Vagina (tissue), 2 donors: ENCODE measurements at regions not wholly inside any gene's neighbourhood (a gene's known extent, or its start where the extent isn't known, plus 50 kb on each side); places are given as distances from the start of the nearest gene placed in this dataset.

ENCODE experiments used
- DNase-seq, 2 donors: peaks; one replicate each; pipeline ENCODE4 v3.0.0-alpha.2; 2017; ENCODE audit errors: extremely low spot score in 2 of 2
- H3K27ac ChIP-seq: fragments of 200-600 bp; sonication (generic); one replicate; pipeline ENCODE4 v1.5.1; 2019
- H3K27me3 ChIP-seq: fragments of 200-600 bp; sonication (generic); one replicate; pipeline ENCODE4 v1.5.1; 2019
- H3K36me3 ChIP-seq, 2 donors: fragments of 200-600 bp; sonication (generic); one replicate each; pipeline ENCODE4 v1.5.1; 2017 to 2019
- H3K4me1 ChIP-seq: fragments of 200-600 bp; sonication (generic); one replicate; pipeline ENCODE4 v1.5.1; 2019
- H3K4me3 ChIP-seq, 2 donors: fragments of 200-600 bp; sonication (generic); 1 replicate in 1 of 2; 2 replicates in 1 of 2; pipeline ENCODE4 v1.5.1; 2016 to 2019
- H3K9me3 ChIP-seq: fragments of 200-600 bp; sonication (generic); one replicate; pipeline ENCODE4 v1.5.1; 2019
- POLR2A ChIP-seq, 2 donors: fragments of 450-650 bp; IDR thresholded peaks; one replicate each; pipeline ENCODE4 v1.6.1; 2017; ENCODE audit warnings: antibody characterized with exemption in 2 of 2, mild to moderate bottlenecking in 2 of 2, moderate library complexity in 2 of 2
- POLR2AphosphoS5 ChIP-seq, 2 donors: sonication (generic); formaldehyde crosslinking; IDR thresholded peaks; one replicate each; pipeline ENCODE4 v1.9.0; 2017; ENCODE audit warnings: antibody characterized with exemption in 2 of 2, mild to moderate bottlenecking in 2 of 2, low read depth in 1 of 2; ENCODE audit not compliant: insufficient read depth in 1 of 2
- intact Hi-C: fragments of 100-400 bp; cut with DNase I; formaldehyde crosslinking; loops from one replicate; pipeline ENCODE4 v1.15.1; 2023
- TF ChIP-seq, protein P1 (sequence below), 3 experiments: fragments of 450-650 bp in 2 of 3; fragments of 200-600 bp in 1 of 3; sonication (generic) in 1 of 3; IDR thresholded peaks; one replicate each; pipeline ENCODE4 v1.5.1; 2017 to 2019; ENCODE audit warnings: antibody characterized with exemption in 3 of 3, mild to moderate bottlenecking in 2 of 3, moderate library complexity in 2 of 3

DNA sequence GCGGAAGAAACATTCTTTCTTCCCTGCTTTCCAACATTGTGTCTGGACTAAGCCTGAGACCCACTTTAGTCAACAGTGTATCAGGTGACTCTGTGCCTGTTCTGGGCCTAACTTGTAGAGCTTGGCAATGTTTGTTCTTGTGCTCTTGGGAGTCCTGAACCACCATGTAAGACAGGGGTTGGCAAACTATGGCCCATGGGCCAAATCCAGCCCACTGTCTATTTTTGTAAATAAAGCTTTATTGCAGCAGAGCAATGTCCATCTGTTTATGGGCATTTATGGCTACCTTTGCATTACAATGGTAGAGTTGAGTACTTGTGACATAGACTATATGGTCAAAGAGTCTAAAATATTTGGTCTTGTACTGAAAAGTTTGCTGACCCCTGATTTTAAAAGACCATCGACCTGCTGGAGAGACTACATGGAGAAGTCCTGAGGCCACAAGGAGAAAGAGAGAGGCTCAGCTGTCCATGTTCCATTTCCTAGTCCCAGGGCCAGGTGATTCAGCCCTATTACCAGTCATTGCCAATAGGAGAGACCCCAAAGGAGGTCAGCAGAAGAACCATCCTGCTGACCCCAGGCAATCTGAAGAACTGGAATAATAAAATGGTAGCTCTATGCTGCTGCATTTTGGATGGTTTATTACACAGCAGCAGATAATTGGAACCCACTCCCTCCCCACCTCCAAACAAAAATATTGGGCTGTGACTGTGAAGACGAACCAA is 211.3 kb downstream of the AUH start:
- H3K9me3 ChIP-seq = no peaks in the 10 kb centered on the region
- no peaks in the 10 kb centered on the region for H3K27me3 ChIP-seq
- H3K4me3 ChIP-seq = no peak overlapping the region
- intact Hi-C loops = no loop called here
- no peaks in the 10 kb centered on the region for H3K4me1 ChIP-seq
- TF ChIP-seq, protein P1, sequence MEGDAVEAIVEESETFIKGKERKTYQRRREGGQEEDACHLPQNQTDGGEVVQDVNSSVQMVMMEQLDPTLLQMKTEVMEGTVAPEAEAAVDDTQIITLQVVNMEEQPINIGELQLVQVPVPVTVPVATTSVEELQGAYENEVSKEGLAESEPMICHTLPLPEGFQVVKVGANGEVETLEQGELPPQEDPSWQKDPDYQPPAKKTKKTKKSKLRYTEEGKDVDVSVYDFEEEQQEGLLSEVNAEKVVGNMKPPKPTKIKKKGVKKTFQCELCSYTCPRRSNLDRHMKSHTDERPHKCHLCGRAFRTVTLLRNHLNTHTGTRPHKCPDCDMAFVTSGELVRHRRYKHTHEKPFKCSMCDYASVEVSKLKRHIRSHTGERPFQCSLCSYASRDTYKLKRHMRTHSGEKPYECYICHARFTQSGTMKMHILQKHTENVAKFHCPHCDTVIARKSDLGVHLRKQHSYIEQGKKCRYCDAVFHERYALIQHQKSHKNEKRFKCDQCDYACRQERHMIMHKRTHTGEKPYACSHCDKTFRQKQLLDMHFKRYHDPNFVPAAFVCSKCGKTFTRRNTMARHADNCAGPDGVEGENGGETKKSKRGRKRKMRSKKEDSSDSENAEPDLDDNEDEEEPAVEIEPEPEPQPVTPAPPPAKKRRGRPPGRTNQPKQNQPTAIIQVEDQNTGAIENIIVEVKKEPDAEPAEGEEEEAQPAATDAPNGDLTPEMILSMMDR (IDR thresholded peaks at IDR 0.05) = no peak
- TF ChIP-seq POLR2A (IDR thresholded peaks at IDR 0.05) = no peak
- no peak for TF ChIP-seq POLR2AphosphoS5 (IDR thresholded peaks at IDR 0.05; ENCODE audit: insufficient read depth in 1 of 2, low read depth in 1 of 2)
- peak overlapping the region; percentile 28 for H3K27ac ChIP-seq
- no peaks in the 10 kb centered on the region for H3K36me3 ChIP-seq
- DNase-seq = peak in 1 of 2 donors; percentile 42

- H3K27ac ChIP-seq = peak overlapping the region; percentile 28
- peak; percentile 29 to 60 for TF ChIP-seq POLR2AphosphoS5 (IDR thresholded peaks at IDR 0.05; ENCODE audit: insufficient read depth in 1 of 2, low read depth in 1 of 2)
- TF ChIP-seq, protein P1 (IDR thresholded peaks at IDR 0.05) = no peak
Observed at GRCh38 chr9:91150998-91151717, 210.6 kb downstream of the AUH start.

GRCh38 chr9:91151718-91152095 is 210.0 kb downstream of the AUH start:
- TF ChIP-seq, protein P1 (IDR thresholded peaks at IDR 0.05) = no peak
- TF ChIP-seq POLR2AphosphoS5 (IDR thresholded peaks at IDR 0.05; ENCODE audit: insufficient read depth in 1 of 2, low read depth in 1 of 2) (no peak), POLR2A (IDR thresholded peaks at IDR 0.05) (no peak)
- no peak for DNase-seq
- no peaks in the 10 kb centered on the region for H3K36me3 ChIP-seq
- no peaks in the 10 kb centered on the region for H3K9me3 ChIP-seq
- no peak overlapping the region for H3K4me3 ChIP-seq
- H3K27ac ChIP-seq = peak overlapping the region; percentile 5
- H3K4me1 ChIP-seq = no peaks in the 10 kb centered on the region
- intact Hi-C loops = no loop called here
- no peaks in the 10 kb centered on the region for H3K27me3 ChIP-seq

More at GRCh38 chr9:91150998-91151717, 210.6 kb downstream of the AUH start:
- Histone ChIP-seq H3K36me3 (no peaks in the 10 kb centered on the region), H3K4me1 (no peaks in the 10 kb centered on the region), H3K9me3 (no peaks in the 10 kb centered on the region), H3K27me3 (no peaks in the 10 kb centered on the region), H3K4me3 (no peak overlapping the region)
- intact Hi-C loops = no loop called here
- no peak for DNase-seq

- DNase-seq = peak; percentile 76 to 79
- Histone ChIP-seq H3K27ac (no peak overlapping the region), H3K27me3 (no peaks in the 10 kb centered on the region), H3K9me3 (no peaks in the 10 kb centered on the region), H3K36me3 (no peaks in the 10 kb centered on the region), H3K4me1 (peaks cover 10% of the 10 kb centered on the region), H3K4me3 (no peak overlapping the region)
- TF ChIP-seq POLR2A (IDR thresholded peaks at IDR 0.05) (no peak), POLR2AphosphoS5 (IDR thresholded peaks at IDR 0.05; ENCODE audit: insufficient read depth in 1 of 2, low read depth in 1 of 2) (no peak)
- TF ChIP-seq, protein P1 (IDR thresholded peaks at IDR 0.05) = no peak
- intact Hi-C loops = no loop called here
Observed at GRCh38 chr9:91154686-91155085, 207.0 kb downstream of the AUH start.

GRCh38 chr9:91155181-91155580 is 206.5 kb downstream of the AUH start:
- H3K36me3 ChIP-seq = no peaks in the 10 kb centered on the region
- TF ChIP-seq POLR2AphosphoS5 (IDR thresholded peaks at IDR 0.05; ENCODE audit: insufficient read depth in 1 of 2, low read depth in 1 of 2) (no peak), POLR2A (IDR thresholded peaks at IDR 0.05) (no peak)
- TF ChIP-seq, protein P1 (IDR thresholded peaks at IDR 0.05) = no peak
- H3K27me3 ChIP-seq = no peaks in the 10 kb centered on the region
- no peaks in the 10 kb centered on the region for H3K9me3 ChIP-seq
- intact Hi-C loops = no loop called here
- no peak overlapping the region for H3K27ac ChIP-seq
- H3K4me3 ChIP-seq = no peak overlapping the region
- DNase-seq = peak in 1 of 2 donors; percentile 74
- peaks cover 15% of the 10 kb centered on the region for H3K4me1 ChIP-seq
